ENCODE measurements at regions not wholly inside any gene's neighbourhood (a gene's known extent, or its start where the extent isn't known, plus 50 kb on each side); places are given as distances from the start of the nearest gene placed in this dataset.
"Not testable (repeated sequence)": the region's sequence is repeated elsewhere in the genome, so short reads cannot be mapped to it uniquely, and the experiment has no call there.

DNA sequence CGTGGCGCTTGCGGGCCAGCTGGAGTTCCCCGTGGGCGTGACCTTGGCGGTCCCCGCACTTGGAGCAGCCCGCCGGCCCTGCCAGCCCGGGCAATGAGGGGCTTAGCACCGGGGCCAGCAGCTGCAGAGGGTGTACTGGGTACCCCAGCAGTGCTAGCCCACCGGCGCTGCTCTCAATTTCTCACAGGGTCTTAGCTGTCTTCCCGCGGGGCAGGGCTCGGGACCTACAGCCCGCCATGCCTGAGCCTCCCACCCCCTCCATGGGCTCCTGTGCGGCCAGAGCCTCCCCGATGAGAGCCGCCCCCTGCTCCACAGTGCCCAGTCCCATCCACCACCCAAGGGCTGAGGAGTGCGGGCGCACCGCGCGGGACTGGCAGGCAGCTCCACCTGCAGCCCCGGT lies 94.0 kb upstream of the NIPBL start:
- DNase-seq (ENCODE audit: low spot score) = not testable (repeated sequence)

- peak; percentile 32 for DNase-seq (ENCODE audit: low spot score)
These were observed 90.0 kb upstream of the NIPBL start for GRCh38 chr5:36786448-36787012.

GRCh38 chr5:36787365-36788093 lies 89.0 kb upstream of the NIPBL start:
- DNase-seq (ENCODE audit: low spot score) = no peak

DNA sequence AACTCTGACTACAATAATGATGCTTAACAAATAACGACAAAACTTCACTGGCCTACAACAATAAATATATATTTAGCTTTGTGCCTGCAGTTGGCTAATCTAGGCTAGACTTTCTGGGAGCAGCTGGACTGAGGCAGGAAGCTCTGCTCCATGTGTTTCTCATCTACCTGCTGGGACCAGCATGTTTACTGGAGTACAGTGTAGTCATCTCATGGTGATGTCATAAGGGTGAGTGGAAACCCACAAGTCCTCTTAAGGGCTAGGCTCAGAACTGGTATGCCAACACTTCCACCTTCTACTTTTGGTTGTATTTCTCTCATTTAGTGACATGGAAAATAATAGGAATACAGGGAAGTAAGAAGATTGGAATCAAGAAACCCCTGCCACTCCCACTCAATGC lies 85.7 kb upstream of the NIPBL start:
- DNase-seq (ENCODE audit: low spot score) = no peak

DNA sequence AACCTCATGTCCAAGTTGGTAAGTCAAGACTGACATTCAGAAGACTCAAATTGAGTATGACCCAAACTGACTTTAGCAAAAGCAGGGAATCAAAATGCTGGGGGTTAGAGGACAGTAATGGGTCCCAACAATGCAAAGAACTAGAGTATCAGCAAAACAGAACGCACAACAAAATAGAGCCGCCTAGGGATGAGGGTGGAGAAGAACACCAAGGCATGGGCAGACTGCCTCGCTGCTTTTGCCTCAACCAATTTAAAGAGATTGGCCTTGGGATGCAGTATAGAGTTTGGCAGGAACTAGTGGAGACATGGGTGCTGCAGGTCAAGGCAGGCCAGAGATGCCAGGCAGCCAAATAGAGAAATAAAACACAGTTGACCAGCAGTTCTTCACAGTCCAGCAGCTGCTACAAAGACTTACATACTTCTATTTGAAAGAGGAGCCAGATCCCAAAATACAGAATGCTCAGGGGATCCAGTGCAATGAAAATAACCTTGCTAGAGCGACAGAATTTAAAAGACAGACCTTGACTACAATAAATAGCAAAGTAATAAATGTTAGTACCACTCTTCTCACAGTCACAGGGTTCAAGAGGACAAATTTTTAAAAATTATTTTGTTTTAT lies 83.9 kb upstream of the NIPBL start:
- no peak for DNase-seq (ENCODE audit: low spot score)

DNA sequence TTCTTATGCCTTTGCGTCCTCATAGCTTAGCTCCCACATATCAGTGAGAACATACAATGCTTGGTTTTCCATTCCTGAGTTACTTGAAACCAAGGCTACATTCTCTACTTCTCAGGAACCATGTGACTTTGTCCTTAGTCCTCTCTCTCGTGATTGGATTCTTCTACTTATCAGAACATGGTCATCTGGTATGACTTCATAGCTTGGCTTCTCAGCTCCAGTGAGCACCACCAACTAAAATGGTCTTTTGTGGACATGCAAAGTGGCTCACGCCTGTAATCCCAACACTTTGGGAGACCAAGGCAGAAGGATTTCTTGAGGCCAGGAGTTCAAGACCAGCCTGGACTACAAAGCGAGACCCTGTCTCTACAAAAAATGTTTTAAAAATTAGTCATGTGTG lies 81.2 kb upstream of the NIPBL start:
- no peak for DNase-seq (ENCODE audit: low spot score)

GRCh38 chr5:36796155-36796554 lies 80.4 kb upstream of the NIPBL start:
- no peak for DNase-seq (ENCODE audit: low spot score)

GRCh38 chr5:36801523-36801922 lies 75.0 kb upstream of the NIPBL start:
- DNase-seq (ENCODE audit: low spot score) = no peak

DNA sequence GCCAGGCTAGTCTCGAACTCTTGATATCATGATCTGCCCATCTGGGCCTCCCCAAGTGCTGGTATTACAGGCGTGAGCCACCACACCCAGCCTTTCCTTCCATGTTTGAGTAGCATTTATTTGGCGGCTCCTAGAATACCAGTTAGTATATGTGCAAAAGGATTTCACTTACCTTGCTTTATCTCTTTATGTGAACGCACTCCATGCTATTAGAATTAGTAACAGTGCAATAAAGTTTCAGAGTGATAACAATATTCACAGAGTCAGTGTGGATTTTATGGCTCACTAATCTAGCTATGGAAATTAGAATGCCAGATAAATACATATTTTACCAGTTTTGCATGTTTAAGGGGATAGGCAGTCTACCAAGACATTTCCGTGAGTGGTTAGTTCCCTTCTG lies 74.4 kb upstream of the NIPBL start:
- DNase-seq (ENCODE audit: low spot score) = no peak

- not testable (repeated sequence) for DNase-seq (ENCODE audit: low spot score)
These were observed 63.3 kb upstream of the NIPBL start for GRCh38 chr5:36813249-36813648.

- DNase-seq (ENCODE audit: low spot score) = no peak
These were observed 60.7 kb upstream of the NIPBL start for GRCh38 chr5:36815871-36816270.

DNA sequence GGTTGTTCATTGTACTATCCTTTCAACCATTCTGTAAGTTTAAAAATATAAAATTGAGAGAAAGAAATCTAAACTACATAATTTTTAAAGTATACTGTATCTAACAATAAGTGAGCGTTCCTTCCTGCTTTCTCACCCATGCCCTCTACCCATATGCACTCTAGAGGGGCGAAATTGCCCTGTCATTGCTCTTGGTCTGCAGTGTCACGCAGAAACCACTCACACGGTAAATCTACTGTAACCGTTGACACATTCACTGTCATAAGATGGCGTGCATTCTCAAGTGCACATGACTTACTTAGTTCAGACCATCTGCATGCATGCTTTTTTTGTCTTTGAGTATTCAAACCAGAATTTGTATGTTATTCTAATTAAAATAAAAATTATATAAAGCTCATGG lies 55.7 kb upstream of the NIPBL start:
- no peak for DNase-seq (ENCODE audit: low spot score)

- no peak for DNase-seq (ENCODE audit: low spot score)
These were observed 49.9 kb upstream of the NIPBL start for GRCh38 chr5:36826694-36827093.
